GM18502 (cell line): ENCODE measurements at regions not wholly inside any gene's neighbourhood (a gene's known extent, or its start where the extent isn't known, plus 50 kb on each side); places are given as distances from the start of the nearest gene placed in this dataset.

ENCODE experiments used
- ATAC-seq: cut with Tn5 transposase; IDR thresholded peaks from one replicate; pipeline ENCODE4 v1.9.1; 2021; ENCODE audit warnings: mild to moderate bottlenecking; ENCODE audit not compliant: unreplicated experiment, poor library complexity

- ATAC-seq: no peak
Observed at GRCh38 chr7:25787336-25787735, 364.7 kb upstream of the NFE2L3 start.

- no peak for ATAC-seq
Observed at GRCh38 chr7:25788371-25788770, 363.6 kb upstream of the NFE2L3 start.

GRCh38 chr7:25788961-25789620 is 362.9 kb upstream of the NFE2L3 start:
- ATAC-seq: no peak

- no peak for ATAC-seq
Observed at GRCh38 chr7:25789701-25790640, 362.0 kb upstream of the NFE2L3 start.

- ATAC-seq: no peak
Observed at GRCh38 chr7:25790963-25791362, 361.0 kb upstream of the NFE2L3 start.

GRCh38 chr7:25792586-25792985 is 359.4 kb upstream of the NFE2L3 start:
- no peak for ATAC-seq

GRCh38 chr7:25795824-25796235 is 356.2 kb upstream of the NFE2L3 start:
- ATAC-seq: no peak

- ATAC-seq: no peak
Observed at GRCh38 chr7:25798344-25798743, 353.7 kb upstream of the NFE2L3 start.

GRCh38 chr7:25801214-25801613 is 350.8 kb upstream of the NFE2L3 start:
- ATAC-seq: no peak

- ATAC-seq: peak; percentile 18
Observed at GRCh38 chr7:25802057-25802456, 349.9 kb upstream of the NFE2L3 start.

- peak; percentile 44 for ATAC-seq
Observed at GRCh38 chr7:25802473-25802872, 349.5 kb upstream of the NFE2L3 start.

- no peak for ATAC-seq
Observed at GRCh38 chr7:25803117-25803887, 348.7 kb upstream of the NFE2L3 start.

GRCh38 chr7:25804154-25804553 is 347.8 kb upstream of the NFE2L3 start:
- ATAC-seq: no peak

- ATAC-seq: no peak
Observed at GRCh38 chr7:25805027-25805687, 346.8 kb upstream of the NFE2L3 start.

- no peak for ATAC-seq
Observed at GRCh38 chr7:25807086-25807611, 344.8 kb upstream of the NFE2L3 start.

- ATAC-seq: no peak
Observed at GRCh38 chr7:25809441-25809840, 342.6 kb upstream of the NFE2L3 start.

GRCh38 chr7:25812086-25812850 is 339.7 kb upstream of the NFE2L3 start:
- no peak for ATAC-seq

GRCh38 chr7:25813381-25813780 is 338.6 kb upstream of the NFE2L3 start:
- no peak for ATAC-seq

- no peak for ATAC-seq
Observed at GRCh38 chr7:25815711-25816110, 336.3 kb upstream of the NFE2L3 start.
